ENCODE measurements at regions not wholly inside any gene's neighbourhood (a gene's known extent, or its start where the extent isn't known, plus 50 kb on each side); places are given as distances from the start of the nearest gene placed in this dataset.

DNA sequence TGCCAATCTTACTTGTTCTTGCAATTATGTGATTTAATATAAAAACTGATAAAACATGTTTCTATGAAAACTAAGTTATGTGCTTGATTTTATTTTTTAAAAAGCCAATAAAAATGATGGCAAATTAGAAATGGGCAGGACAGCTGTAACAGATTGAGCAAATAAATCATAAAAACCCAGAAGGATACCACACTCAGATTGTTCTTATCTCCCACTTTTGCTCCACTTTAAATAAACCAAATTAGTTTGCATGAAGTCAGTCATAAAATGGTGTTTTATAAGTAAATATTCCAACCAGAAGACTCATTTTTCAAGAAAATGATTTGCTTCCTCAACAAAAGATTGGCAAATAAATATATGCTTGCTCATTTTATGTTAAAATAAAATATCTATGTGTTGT, 307.9 kb upstream of the G2E3 start:
- TF ChIP-seq, protein P1, sequence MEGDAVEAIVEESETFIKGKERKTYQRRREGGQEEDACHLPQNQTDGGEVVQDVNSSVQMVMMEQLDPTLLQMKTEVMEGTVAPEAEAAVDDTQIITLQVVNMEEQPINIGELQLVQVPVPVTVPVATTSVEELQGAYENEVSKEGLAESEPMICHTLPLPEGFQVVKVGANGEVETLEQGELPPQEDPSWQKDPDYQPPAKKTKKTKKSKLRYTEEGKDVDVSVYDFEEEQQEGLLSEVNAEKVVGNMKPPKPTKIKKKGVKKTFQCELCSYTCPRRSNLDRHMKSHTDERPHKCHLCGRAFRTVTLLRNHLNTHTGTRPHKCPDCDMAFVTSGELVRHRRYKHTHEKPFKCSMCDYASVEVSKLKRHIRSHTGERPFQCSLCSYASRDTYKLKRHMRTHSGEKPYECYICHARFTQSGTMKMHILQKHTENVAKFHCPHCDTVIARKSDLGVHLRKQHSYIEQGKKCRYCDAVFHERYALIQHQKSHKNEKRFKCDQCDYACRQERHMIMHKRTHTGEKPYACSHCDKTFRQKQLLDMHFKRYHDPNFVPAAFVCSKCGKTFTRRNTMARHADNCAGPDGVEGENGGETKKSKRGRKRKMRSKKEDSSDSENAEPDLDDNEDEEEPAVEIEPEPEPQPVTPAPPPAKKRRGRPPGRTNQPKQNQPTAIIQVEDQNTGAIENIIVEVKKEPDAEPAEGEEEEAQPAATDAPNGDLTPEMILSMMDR (IDR thresholded peaks at IDR 0.05) = no peak
- TF ChIP-seq POLR2A (IDR thresholded peaks at IDR 0.05) = no peak
